ENCODE measurements at regions not wholly inside any gene's neighbourhood (a gene's known extent, or its start where the extent isn't known, plus 50 kb on each side); places are given as distances from the start of the nearest gene placed in this dataset.

DNA sequence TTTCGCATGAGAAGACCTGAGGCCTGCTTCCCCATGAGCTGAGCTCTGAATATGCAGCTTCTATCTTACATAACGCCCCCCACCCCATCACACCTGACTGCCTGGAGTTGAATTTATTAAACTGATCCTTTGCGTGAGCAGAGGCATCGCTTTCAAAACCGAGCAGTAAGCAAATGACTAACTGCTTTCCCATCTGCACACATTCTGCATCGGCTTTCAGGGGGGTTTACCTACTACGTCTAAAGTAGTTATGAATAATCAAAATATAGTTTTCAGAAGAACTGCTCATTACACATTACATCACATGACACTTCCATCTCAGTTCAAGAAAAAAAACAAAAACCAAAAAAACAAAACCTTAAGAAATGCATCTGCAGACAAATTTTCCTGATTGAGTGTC lies 54.7 kb upstream of the EGR2 start:
- no peaks in the 10 kb centered on the region for H3K79me2 ChIP-seq
- no peak overlapping the region for H2AFZ ChIP-seq
- H3K27me3 ChIP-seq = no peaks in the 10 kb centered on the region
- no peak overlapping the region for H3K4me2 ChIP-seq
- no peaks in the 10 kb centered on the region for H3K9me2 ChIP-seq (replicated peaks; ENCODE audit: insufficient read depth)
- H3K4me3 ChIP-seq = no peak overlapping the region
- WGBS (ENCODE audit: low lambda C conversion rate, missing lambda C conversion rate) = 88% methylated on average over 7 of the region's 7 CpGs
- H3K27ac ChIP-seq = no peak overlapping the region
- TF ChIP-seq, protein P1, sequence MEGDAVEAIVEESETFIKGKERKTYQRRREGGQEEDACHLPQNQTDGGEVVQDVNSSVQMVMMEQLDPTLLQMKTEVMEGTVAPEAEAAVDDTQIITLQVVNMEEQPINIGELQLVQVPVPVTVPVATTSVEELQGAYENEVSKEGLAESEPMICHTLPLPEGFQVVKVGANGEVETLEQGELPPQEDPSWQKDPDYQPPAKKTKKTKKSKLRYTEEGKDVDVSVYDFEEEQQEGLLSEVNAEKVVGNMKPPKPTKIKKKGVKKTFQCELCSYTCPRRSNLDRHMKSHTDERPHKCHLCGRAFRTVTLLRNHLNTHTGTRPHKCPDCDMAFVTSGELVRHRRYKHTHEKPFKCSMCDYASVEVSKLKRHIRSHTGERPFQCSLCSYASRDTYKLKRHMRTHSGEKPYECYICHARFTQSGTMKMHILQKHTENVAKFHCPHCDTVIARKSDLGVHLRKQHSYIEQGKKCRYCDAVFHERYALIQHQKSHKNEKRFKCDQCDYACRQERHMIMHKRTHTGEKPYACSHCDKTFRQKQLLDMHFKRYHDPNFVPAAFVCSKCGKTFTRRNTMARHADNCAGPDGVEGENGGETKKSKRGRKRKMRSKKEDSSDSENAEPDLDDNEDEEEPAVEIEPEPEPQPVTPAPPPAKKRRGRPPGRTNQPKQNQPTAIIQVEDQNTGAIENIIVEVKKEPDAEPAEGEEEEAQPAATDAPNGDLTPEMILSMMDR (IDR thresholded peaks at IDR 0.05; ENCODE audit: poor library complexity) = no peak
- TF ChIP-seq EZH2phosphoT487 (IDR thresholded peaks at IDR 0.05; ENCODE audit: low read depth, severe bottlenecking, unreplicated experiment) (no peak), EZH2 (IDR thresholded peaks at IDR 0.05; ENCODE audit: borderline replicate concordance) (no peak)
- H3K4me1 ChIP-seq (ENCODE audit: insufficient read depth) = no peaks in the 10 kb centered on the region
- H3K9me3 ChIP-seq (ENCODE audit: low read depth) = no peaks in the 10 kb centered on the region
- no peaks in the 10 kb centered on the region for H3K36me3 ChIP-seq (replicated peaks; ENCODE audit: insufficient read depth, low read depth)
- no peaks in the 10 kb centered on the region for H4K20me1 ChIP-seq (ENCODE audit: insufficient read depth, poor library complexity, severe bottlenecking)
- DNase-seq (ENCODE audit: low spot score) = no peak

DNA sequence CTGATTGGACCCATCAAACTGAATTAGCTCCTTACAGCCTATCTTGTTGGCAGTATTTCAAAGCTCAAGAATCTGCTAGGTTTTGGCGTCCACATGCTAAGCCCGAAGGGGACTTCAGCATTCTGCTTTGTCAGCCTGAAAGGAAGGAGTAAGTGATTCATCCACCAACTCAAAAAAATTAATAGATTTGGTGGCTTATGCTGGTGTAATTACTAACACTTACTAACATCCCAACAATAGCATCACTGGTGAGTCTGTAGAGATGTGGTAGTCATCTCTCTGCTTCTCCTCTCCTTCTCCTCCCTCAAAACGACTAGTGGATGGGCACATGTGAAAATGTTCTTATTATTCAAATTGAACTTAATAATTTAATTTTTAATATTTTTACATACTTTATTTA lies 53.8 kb upstream of the EGR2 start:
- Histone ChIP-seq H3K4me1 (ENCODE audit: insufficient read depth) (no peaks in the 10 kb centered on the region), H2AFZ (no peak overlapping the region), H3K4me2 (no peak overlapping the region), H3K36me3 (replicated peaks; ENCODE audit: insufficient read depth, low read depth) (no peaks in the 10 kb centered on the region), H3K27me3 (no peaks in the 10 kb centered on the region), H4K20me1 (ENCODE audit: insufficient read depth, poor library complexity, severe bottlenecking) (no peaks in the 10 kb centered on the region), H3K27ac (no peak overlapping the region), H3K79me2 (no peaks in the 10 kb centered on the region), H3K4me3 (no peak overlapping the region), H3K9me3 (ENCODE audit: low read depth) (no peaks in the 10 kb centered on the region), H3K9me2 (replicated peaks; ENCODE audit: insufficient read depth) (no peaks in the 10 kb centered on the region)
- no peak for DNase-seq (ENCODE audit: low spot score)
- WGBS (ENCODE audit: low lambda C conversion rate, missing lambda C conversion rate) = 91% methylated on average over 3 of the region's 3 CpGs
- TF ChIP-seq, protein P1 (IDR thresholded peaks at IDR 0.05; ENCODE audit: poor library complexity) = no peak
- TF ChIP-seq EZH2 (IDR thresholded peaks at IDR 0.05; ENCODE audit: borderline replicate concordance) (no peak), EZH2phosphoT487 (IDR thresholded peaks at IDR 0.05; ENCODE audit: low read depth, severe bottlenecking, unreplicated experiment) (no peak)

DNA sequence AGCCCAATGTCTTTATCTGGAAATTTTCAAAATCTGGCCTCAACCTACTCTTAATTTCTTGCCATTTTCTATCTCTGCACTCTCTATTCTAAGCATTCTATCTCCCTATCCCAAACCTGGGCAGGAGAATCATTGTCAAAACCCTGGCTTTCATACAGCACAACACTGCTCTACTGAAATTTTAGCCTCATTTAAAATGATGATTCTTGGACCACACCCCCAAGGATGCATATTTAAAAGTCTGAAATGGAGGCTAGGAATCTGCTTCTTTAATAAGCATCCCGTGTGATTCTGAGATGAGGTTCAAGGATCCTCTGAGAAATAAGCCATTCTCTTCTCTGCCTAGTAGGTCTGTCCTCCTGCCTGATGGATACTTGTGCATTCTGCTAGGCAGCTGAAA lies 50.8 kb upstream of the EGR2 start:
- H3K4me1 ChIP-seq (ENCODE audit: insufficient read depth) = no peaks in the 10 kb centered on the region
- TF ChIP-seq EZH2 (IDR thresholded peaks at IDR 0.05; ENCODE audit: borderline replicate concordance) (no peak), EZH2phosphoT487 (IDR thresholded peaks at IDR 0.05; ENCODE audit: low read depth, severe bottlenecking, unreplicated experiment) (no peak)
- TF ChIP-seq, protein P1 (IDR thresholded peaks at IDR 0.05; ENCODE audit: poor library complexity) = no peak
- H3K27me3 ChIP-seq = peaks cover 4% of the 10 kb centered on the region
- H3K9me2 ChIP-seq (replicated peaks; ENCODE audit: insufficient read depth) = no peaks in the 10 kb centered on the region
- no peaks in the 10 kb centered on the region for H3K79me2 ChIP-seq
- no peak overlapping the region for H2AFZ ChIP-seq
- no peaks in the 10 kb centered on the region for H3K9me3 ChIP-seq (ENCODE audit: low read depth)
- 95% methylated on average over 1 of the region's 1 CpG for WGBS (ENCODE audit: low lambda C conversion rate, missing lambda C conversion rate)
- DNase-seq (ENCODE audit: low spot score) = no peak
- no peak overlapping the region for H3K4me3 ChIP-seq
- no peak overlapping the region for H3K27ac ChIP-seq
- no peaks in the 10 kb centered on the region for H3K36me3 ChIP-seq (replicated peaks; ENCODE audit: insufficient read depth, low read depth)
- H4K20me1 ChIP-seq (ENCODE audit: insufficient read depth, poor library complexity, severe bottlenecking) = no peaks in the 10 kb centered on the region
- H3K4me2 ChIP-seq = no peak overlapping the region

DNA sequence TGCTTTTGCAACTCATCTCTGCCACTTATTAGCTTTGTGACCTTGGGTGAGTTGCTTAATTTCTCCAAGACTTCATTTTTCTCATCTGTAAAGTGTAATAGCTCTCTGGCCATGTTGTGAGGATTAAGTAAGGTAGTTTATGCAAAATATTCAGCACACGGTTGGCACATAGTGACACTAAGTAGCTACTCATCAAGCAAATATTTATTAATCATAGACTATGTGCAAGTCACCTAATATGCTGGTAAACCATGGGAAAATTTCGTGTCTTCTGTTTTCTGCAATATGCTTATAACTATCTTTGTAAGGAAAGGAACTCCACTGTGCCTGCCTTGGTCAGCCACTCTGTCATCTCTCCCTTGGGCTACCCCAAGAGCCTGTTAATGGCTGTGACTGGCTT lies 50.3 kb upstream of the EGR2 start:
- peaks cover 4% of the 10 kb centered on the region for H3K27me3 ChIP-seq
- H3K27ac ChIP-seq = no peak overlapping the region
- no peak overlapping the region for H2AFZ ChIP-seq
- H4K20me1 ChIP-seq (ENCODE audit: insufficient read depth, poor library complexity, severe bottlenecking) = no peaks in the 10 kb centered on the region
- H3K4me1 ChIP-seq (ENCODE audit: insufficient read depth) = no peaks in the 10 kb centered on the region
- H3K79me2 ChIP-seq = no peaks in the 10 kb centered on the region
- no peak for TF ChIP-seq EZH2phosphoT487 (IDR thresholded peaks at IDR 0.05; ENCODE audit: low read depth, severe bottlenecking, unreplicated experiment)
- no peak for TF ChIP-seq EZH2 (IDR thresholded peaks at IDR 0.05; ENCODE audit: borderline replicate concordance)
- TF ChIP-seq, protein P1 (IDR thresholded peaks at IDR 0.05; ENCODE audit: poor library complexity) = no peak
- no peaks in the 10 kb centered on the region for H3K36me3 ChIP-seq (replicated peaks; ENCODE audit: insufficient read depth, low read depth)
- H3K4me3 ChIP-seq = no peak overlapping the region
- DNase-seq (ENCODE audit: low spot score) = no peak
- H3K9me3 ChIP-seq (ENCODE audit: low read depth) = no peaks in the 10 kb centered on the region
- H3K4me2 ChIP-seq = no peak overlapping the region
- 71% methylated on average over 2 of the region's 2 CpGs for WGBS (ENCODE audit: low lambda C conversion rate, missing lambda C conversion rate)
- no peaks in the 10 kb centered on the region for H3K9me2 ChIP-seq (replicated peaks; ENCODE audit: insufficient read depth)

Measured in hepatocyte (in vitro differentiated cells).